ENCODE measurements at regions not wholly inside any gene's neighbourhood (a gene's known extent, or its start where the extent isn't known, plus 50 kb on each side); places are given as distances from the start of the nearest gene placed in this dataset.

GRCh38 chr13:97109841-97110492 is 112.2 kb upstream of the MBNL2 start:
- Histone ChIP-seq H3K4me2 (ENCODE audit: low read length) (peak overlapping the region; percentile 75), H3K79me2 (ENCODE audit: insufficient read depth, low read length) (no peaks in the 10 kb centered on the region), H3K27me3 (ENCODE audit: insufficient read depth, low read length) (no peaks in the 10 kb centered on the region), H2AFZ (ENCODE audit: low read depth, low read length) (peak overlapping the region; percentile 5), H4K20me1 (ENCODE audit: insufficient read depth, low read length) (no peaks in the 10 kb centered on the region), H3K4me3 (ENCODE audit: insufficient read depth, low read depth, low read length) (no peak overlapping the region), H3K9me3 (ENCODE audit: insufficient read depth, low read depth, low read length) (no peaks in the 10 kb centered on the region), H3K4me1 (ENCODE audit: insufficient read depth, low read length) (peaks cover 28% of the 10 kb centered on the region), H3K27ac (ENCODE audit: low read depth, low read length) (no peak overlapping the region), H3K9ac (ENCODE audit: low read length) (peak overlapping the region; percentile 32), H3K36me3 (ENCODE audit: insufficient read depth, low read length) (no peaks in the 10 kb centered on the region)
- FAIRE-seq (no peak), DNase-seq (ENCODE audit: low read depth) (peak; percentile 84)
- TF ChIP-seq CTCF (IDR thresholded peaks at IDR 0.05; ENCODE audit: insufficient read depth, low read depth, low read length) (peak; percentile 77), EZH2 (IDR thresholded peaks at IDR 0.05; ENCODE audit: insufficient read depth, low read length) (no peak)
- no peaks in the 10 kb centered on the region for H3K27me3 Mint-ChIP-seq (ENCODE audit: low read depth, unreplicated experiment)
- peaks cover 38% of the 10 kb centered on the region for H3K4me1 Mint-ChIP-seq (ENCODE audit: low read depth, unreplicated experiment)
- H3K4me3 Mint-ChIP-seq (ENCODE audit: unreplicated experiment), result no peak overlapping the region
- H3K36me3 Mint-ChIP-seq (ENCODE audit: low read depth, unreplicated experiment), result peaks cover 3% of the 10 kb centered on the region
- H3K27ac Mint-ChIP-seq (ENCODE audit: unreplicated experiment), result peak overlapping the region; percentile 13
- no peaks in the 10 kb centered on the region for H3K9me3 Mint-ChIP-seq (ENCODE audit: unreplicated experiment)

GRCh38 chr13:97110936-97111335 is 111.2 kb upstream of the MBNL2 start:
- no peaks in the 10 kb centered on the region for H3K9me3 ChIP-seq (ENCODE audit: insufficient read depth, low read depth, low read length)
- Mint-ChIP-seq H3K9me3 (ENCODE audit: unreplicated experiment) (no peaks in the 10 kb centered on the region), H3K36me3 (ENCODE audit: low read depth, unreplicated experiment) (peaks cover 3% of the 10 kb centered on the region), H3K27me3 (ENCODE audit: low read depth, unreplicated experiment) (no peaks in the 10 kb centered on the region), H3K27ac (ENCODE audit: unreplicated experiment) (peak overlapping the region; percentile 8), H3K4me1 (ENCODE audit: low read depth, unreplicated experiment) (peaks cover 47% of the 10 kb centered on the region), H3K4me3 (ENCODE audit: unreplicated experiment) (no peak overlapping the region)
- H2AFZ ChIP-seq (ENCODE audit: low read depth, low read length), result no peak overlapping the region
- H3K27me3 ChIP-seq (ENCODE audit: insufficient read depth, low read length), result no peaks in the 10 kb centered on the region
- no peak overlapping the region for H3K4me2 ChIP-seq (ENCODE audit: low read length)
- no peak for TF ChIP-seq CTCF (IDR thresholded peaks at IDR 0.05; ENCODE audit: insufficient read depth, low read depth, low read length)
- no peak for TF ChIP-seq EZH2 (IDR thresholded peaks at IDR 0.05; ENCODE audit: insufficient read depth, low read length)
- no peaks in the 10 kb centered on the region for H3K79me2 ChIP-seq (ENCODE audit: insufficient read depth, low read length)
- H3K36me3 ChIP-seq (ENCODE audit: insufficient read depth, low read length), result no peaks in the 10 kb centered on the region
- H3K4me1 ChIP-seq (ENCODE audit: insufficient read depth, low read length), result peaks cover 36% of the 10 kb centered on the region
- no peak overlapping the region for H3K4me3 ChIP-seq (ENCODE audit: insufficient read depth, low read depth, low read length)
- H3K9ac ChIP-seq (ENCODE audit: low read length), result no peak overlapping the region
- FAIRE-seq (no peak), DNase-seq (ENCODE audit: low read depth) (no peak)
- H3K27ac ChIP-seq (ENCODE audit: low read depth, low read length), result no peak overlapping the region
- no peaks in the 10 kb centered on the region for H4K20me1 ChIP-seq (ENCODE audit: insufficient read depth, low read length)

GRCh38 chr13:97111756-97112155 is 110.4 kb upstream of the MBNL2 start:
- Histone ChIP-seq H3K9ac (ENCODE audit: low read length) (no peak overlapping the region), H4K20me1 (ENCODE audit: insufficient read depth, low read length) (no peaks in the 10 kb centered on the region), H2AFZ (ENCODE audit: low read depth, low read length) (no peak overlapping the region), H3K4me2 (ENCODE audit: low read length) (no peak overlapping the region), H3K4me3 (ENCODE audit: insufficient read depth, low read depth, low read length) (no peak overlapping the region), H3K79me2 (ENCODE audit: insufficient read depth, low read length) (no peaks in the 10 kb centered on the region), H3K27ac (ENCODE audit: low read depth, low read length) (no peak overlapping the region), H3K9me3 (ENCODE audit: insufficient read depth, low read depth, low read length) (no peaks in the 10 kb centered on the region), H3K27me3 (ENCODE audit: insufficient read depth, low read length) (no peaks in the 10 kb centered on the region), H3K4me1 (ENCODE audit: insufficient read depth, low read length) (peaks cover 44% of the 10 kb centered on the region), H3K36me3 (ENCODE audit: insufficient read depth, low read length) (no peaks in the 10 kb centered on the region)
- H3K27me3 Mint-ChIP-seq (ENCODE audit: low read depth, unreplicated experiment), result no peaks in the 10 kb centered on the region
- TF ChIP-seq CTCF (IDR thresholded peaks at IDR 0.05; ENCODE audit: insufficient read depth, low read depth, low read length), result no peak
- no peak for TF ChIP-seq EZH2 (IDR thresholded peaks at IDR 0.05; ENCODE audit: insufficient read depth, low read length)
- no peak overlapping the region for H3K4me3 Mint-ChIP-seq (ENCODE audit: unreplicated experiment)
- no peaks in the 10 kb centered on the region for H3K9me3 Mint-ChIP-seq (ENCODE audit: unreplicated experiment)
- peak overlapping the region; percentile 45 for H3K27ac Mint-ChIP-seq (ENCODE audit: unreplicated experiment)
- peaks cover 54% of the 10 kb centered on the region for H3K4me1 Mint-ChIP-seq (ENCODE audit: low read depth, unreplicated experiment)
- FAIRE-seq (no peak), DNase-seq (ENCODE audit: low read depth) (no peak)
- H3K36me3 Mint-ChIP-seq (ENCODE audit: low read depth, unreplicated experiment), result peaks cover 3% of the 10 kb centered on the region

All from astrocyte (in vitro differentiated cells and primary cell).